GM18505 (cell line): ENCODE measurements at regions not wholly inside any gene's neighbourhood (a gene's known extent, or its start where the extent isn't known, plus 50 kb on each side); places are given as distances from the start of the nearest gene placed in this dataset.
"Not testable (repeated sequence)": the region's sequence is repeated elsewhere in the genome, so short reads cannot be mapped to it uniquely, and the experiment has no call there.

Source experiments
- ATAC-seq: cut with Tn5 transposase; IDR thresholded peaks from one replicate; pipeline ENCODE4 v1.9.1; 2021; ENCODE audit not compliant: unreplicated experiment
- POLR2A ChIP-seq: IDR thresholded peaks from 4 replicates; pipeline ENCODE4 v1.6.1; 2011; ENCODE audit warnings: borderline replicate concordance; ENCODE audit not compliant: insufficient read depth, insufficient read length; ENCODE audit errors: extremely low read depth

GRCh38 chr6:145267076-145267867, 468.0 kb downstream of the EPM2A start:
- ATAC-seq: no peak
- TF ChIP-seq POLR2A: no peak

GRCh38 chr6:145270464-145270863, 464.9 kb downstream of the EPM2A start:
- no peak for TF ChIP-seq POLR2A
- no peak for ATAC-seq

GRCh38 chr6:145271040-145271439, 464.3 kb downstream of the EPM2A start:
- ATAC-seq: no peak
- no peak for TF ChIP-seq POLR2A

GRCh38 chr6:145271577-145271976, 463.7 kb downstream of the EPM2A start:
- no peak for TF ChIP-seq POLR2A
- no peak for ATAC-seq

GRCh38 chr6:145272246-145272645, 463.1 kb downstream of the EPM2A start:
- no peak for ATAC-seq
- no peak for TF ChIP-seq POLR2A

- no peak for ATAC-seq
- no peak for TF ChIP-seq POLR2A
Observed at GRCh38 chr6:145273136-145273535, 462.2 kb downstream of the EPM2A start.

GRCh38 chr6:145274083-145274482, 461.2 kb downstream of the EPM2A start:
- ATAC-seq: no peak
- TF ChIP-seq POLR2A: no peak

- no peak for ATAC-seq
- no peak for TF ChIP-seq POLR2A
Observed at GRCh38 chr6:145275019-145275418, 460.3 kb downstream of the EPM2A start.

GRCh38 chr6:145275787-145276186, 459.5 kb downstream of the EPM2A start:
- ATAC-seq: no peak

GRCh38 chr6:145276756-145277155, 458.6 kb downstream of the EPM2A start:
- ATAC-seq: no peak
- TF ChIP-seq POLR2A: no peak

More at GRCh38 chr6:145275787-145276186, 459.5 kb downstream of the EPM2A start:
- TF ChIP-seq POLR2A: no peak

GRCh38 chr6:145277358-145278086, 457.8 kb downstream of the EPM2A start:
- no peak for TF ChIP-seq POLR2A
- no peak for ATAC-seq

GRCh38 chr6:145278163-145278807, 457.0 kb downstream of the EPM2A start:
- no peak for ATAC-seq
- TF ChIP-seq POLR2A: no peak

GRCh38 chr6:145279551-145279950, 455.8 kb downstream of the EPM2A start:
- no peak for ATAC-seq
- no peak for TF ChIP-seq POLR2A

- no peak for ATAC-seq
- no peak for TF ChIP-seq POLR2A
Observed at GRCh38 chr6:145279993-145280392, 455.3 kb downstream of the EPM2A start.

GRCh38 chr6:145283209-145283608, 452.1 kb downstream of the EPM2A start:
- ATAC-seq: not testable (repeated sequence)

GRCh38 chr6:145283856-145284255, 451.5 kb downstream of the EPM2A start:
- TF ChIP-seq POLR2A: no peak

More at GRCh38 chr6:145283856-145284255, 451.5 kb downstream of the EPM2A start:
- no peak for ATAC-seq
